ENCODE measurements at regions not wholly inside any gene's neighbourhood (a gene's known extent, or its start where the extent isn't known, plus 50 kb on each side); places are given as distances from the start of the nearest gene placed in this dataset.

GRCh38 chr3:24730173-24730572 lies 235.5 kb upstream of the THRB start:
- no peak for TF ChIP-seq ZNF331 (CRISPR knock-in tag; IDR thresholded peaks at IDR 0.05; ENCODE audit: low read depth)
- no peak for TF ChIP-seq CTCF (conservative IDR thresholded peaks at IDR 0.05; ENCODE audit: low read depth in 2 of 2)
- no peak for TF ChIP-seq REST (IDR thresholded peaks at IDR 0.05; ENCODE audit: unreplicated experiment)
- no peak for TF ChIP-seq EZH2phosphoT487 (IDR thresholded peaks at IDR 0.05; ENCODE audit: unreplicated experiment)
- TF ChIP-seq EZH2 (IDR thresholded peaks at IDR 0.05; ENCODE audit: low read depth, unreplicated experiment), result no peak
- no peak for TF ChIP-seq POLR2AphosphoS5 (IDR thresholded peaks at IDR 0.05; ENCODE audit: low read depth)
- no peak for TF ChIP-seq JUNB (IDR thresholded peaks at IDR 0.05; ENCODE audit: unreplicated experiment)
